ENCODE measurements at regions not wholly inside any gene's neighbourhood (a gene's known extent, or its start where the extent isn't known, plus 50 kb on each side); places are given as distances from the start of the nearest gene placed in this dataset.

GRCh38 chr1:119279456-119280381, 88.9 kb upstream of the HAO2 start:
- TF ChIP-seq CTCF (IDR thresholded peaks at IDR 0.05) (no peak), POLR2A (IDR thresholded peaks at IDR 0.05) (no peak)
